Activated T-cell treated with anti-CD3 and anti-CD28 coated beads for 24 hours (primary cell): ENCODE measurements at regions not wholly inside any gene's neighbourhood (a gene's known extent, or its start where the extent isn't known, plus 50 kb on each side); places are given as distances from the start of the nearest gene placed in this dataset.

ENCODE experiments used
- DNase-seq: peaks from one replicate; pipeline ENCODE4 v3.0.0-alpha.2; 2020; ENCODE audit warnings: low read depth

DNA sequence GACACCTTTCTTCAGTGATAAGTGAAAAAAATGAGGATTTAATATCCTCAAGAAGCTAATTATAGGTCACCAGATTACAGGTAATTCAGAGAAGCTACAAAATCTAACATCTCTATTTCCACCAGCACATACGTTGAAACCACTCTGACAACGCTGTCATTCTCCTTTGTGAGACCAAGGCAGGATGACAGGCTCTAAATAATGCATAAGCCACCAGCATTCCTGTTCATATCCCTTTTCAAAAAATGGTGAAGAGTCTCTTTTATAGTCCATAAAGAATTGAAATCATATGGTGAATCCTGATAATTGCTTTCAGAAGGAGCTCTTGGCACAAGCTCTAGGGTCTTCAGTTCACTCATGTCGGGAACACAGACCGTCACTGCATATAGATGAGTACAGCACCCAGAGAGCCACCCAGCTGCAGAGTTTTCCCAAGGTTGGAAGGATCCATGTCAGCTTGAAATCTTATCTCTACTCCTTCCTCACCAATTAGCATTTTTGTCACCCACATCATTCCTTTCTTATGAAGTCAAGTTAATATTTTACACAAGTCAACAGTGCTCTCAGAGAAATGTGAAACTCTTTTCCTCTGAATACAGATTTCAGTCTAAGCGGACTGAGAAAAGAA lies 431.4 kb downstream of the TBC1D4 start:
- DNase-seq, result no peak

DNA sequence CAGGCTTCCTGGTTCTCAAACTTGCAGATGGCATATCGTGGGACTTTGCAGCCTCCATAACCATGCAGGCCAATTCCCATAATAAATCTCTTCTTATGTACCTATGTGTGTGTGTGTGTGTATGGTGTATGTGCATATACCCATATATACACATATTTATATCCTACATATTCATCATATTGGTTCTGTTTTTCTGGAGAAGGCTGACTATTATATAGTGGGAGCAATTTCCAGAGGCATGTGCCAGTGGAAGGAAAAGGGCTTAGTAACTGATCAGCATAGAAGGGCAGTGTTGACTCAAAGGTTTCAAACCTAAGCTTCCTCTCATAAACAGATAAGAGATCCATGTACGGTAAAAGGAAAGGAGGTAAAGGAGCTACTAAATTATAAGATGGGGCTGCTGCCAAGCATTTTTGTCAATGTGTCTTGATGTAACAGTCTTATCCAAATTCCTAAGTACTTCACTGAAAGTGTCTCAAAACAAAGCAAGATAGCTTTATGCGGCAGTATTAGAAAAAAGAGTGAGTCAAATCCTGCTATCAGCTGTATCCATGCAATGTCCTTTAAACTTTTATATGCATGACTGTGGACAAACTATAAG lies 432.1 kb downstream of the TBC1D4 start:
- DNase-seq, result no peak

DNA sequence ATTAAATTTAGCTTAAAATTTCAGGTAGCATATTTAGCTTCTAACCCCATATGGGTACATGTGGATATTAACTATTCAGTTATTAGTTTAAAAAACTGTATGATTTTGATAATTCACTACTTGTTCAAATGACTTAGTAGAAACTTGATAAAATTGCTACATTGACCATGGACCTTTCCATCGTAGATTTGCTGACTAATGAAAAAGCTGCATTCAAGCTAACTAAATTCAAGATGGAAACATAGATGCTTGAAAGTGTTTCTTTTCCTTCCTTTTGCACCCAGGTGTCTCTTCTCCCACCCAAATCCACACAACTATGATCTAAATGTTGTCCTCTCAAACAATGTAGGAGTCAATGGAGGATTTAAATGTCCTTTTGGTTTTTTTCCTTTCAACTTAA lies 439.2 kb downstream of the TBC1D4 start:
- no peak for DNase-seq

DNA sequence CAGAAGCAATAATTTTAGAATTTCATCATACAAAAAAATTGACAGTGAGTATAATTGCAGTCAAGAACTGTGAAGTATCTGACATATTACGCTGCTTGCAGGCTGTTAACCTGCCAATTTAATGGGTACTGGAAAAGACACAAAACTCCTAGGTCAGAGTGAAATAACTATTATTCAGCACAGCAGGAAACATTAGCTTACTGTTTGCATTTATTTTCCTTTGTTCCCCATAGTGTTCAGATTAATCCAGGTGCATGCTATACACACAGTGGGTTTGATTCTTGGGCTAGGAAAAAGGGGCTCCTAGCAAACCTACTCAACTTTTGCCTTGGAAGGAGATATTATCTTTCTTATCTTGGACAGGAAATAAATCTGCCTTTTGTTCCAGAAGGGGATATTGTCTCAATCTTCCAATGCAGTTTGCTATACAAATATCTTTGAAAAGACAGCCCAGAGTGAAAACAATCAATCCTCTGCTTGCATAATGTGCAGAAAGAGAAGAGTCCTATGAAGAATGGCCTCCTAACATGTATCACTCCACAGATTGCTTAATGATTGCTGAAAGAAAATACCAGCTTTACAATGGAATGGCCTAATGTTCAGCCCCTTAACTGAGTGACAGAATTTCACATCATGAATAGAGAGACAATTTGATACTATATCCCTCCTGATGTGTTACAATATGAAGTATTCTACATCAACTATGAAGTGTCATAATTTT lies 443.4 kb downstream of the TBC1D4 start:
- DNase-seq, result no peak

DNA sequence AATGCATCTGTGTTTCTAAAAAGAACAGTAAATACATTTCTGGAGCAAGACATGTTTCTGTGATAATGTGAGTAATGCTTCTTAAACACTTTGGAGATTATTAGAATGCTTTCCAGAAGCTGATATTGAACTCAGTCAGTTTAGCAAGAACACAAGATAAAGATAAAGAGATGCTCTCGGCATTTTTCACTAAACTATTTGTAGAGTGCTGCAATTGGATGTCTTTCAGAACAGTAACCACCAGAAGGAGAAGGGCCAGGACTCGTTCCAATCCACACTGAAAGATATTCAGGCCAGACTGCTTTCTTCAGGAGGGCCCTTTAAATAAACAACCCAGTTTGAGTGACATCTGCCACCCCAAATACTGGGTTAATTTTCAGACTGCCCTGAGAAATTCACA lies 456.0 kb downstream of the TBC1D4 start:
- DNase-seq, result no peak

DNA sequence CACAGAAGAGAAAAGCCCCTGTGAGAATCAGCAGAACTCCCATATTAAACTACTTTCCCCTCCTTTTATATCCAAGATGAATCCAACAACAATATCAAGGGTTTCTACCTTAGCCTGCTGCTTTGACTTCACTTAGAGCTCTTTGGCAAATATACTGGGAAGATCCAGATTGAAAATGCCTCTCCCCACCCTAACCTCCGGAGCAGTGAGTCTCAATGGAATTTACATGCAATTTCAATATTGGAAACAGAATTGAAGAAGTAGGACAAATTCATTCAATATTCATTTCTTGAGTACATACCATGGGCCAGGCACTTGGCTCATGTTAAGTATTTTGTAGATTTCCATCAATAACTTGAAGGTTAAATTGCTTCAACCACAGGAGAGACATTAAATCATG lies 457.4 kb downstream of the TBC1D4 start:
- no peak for DNase-seq

DNA sequence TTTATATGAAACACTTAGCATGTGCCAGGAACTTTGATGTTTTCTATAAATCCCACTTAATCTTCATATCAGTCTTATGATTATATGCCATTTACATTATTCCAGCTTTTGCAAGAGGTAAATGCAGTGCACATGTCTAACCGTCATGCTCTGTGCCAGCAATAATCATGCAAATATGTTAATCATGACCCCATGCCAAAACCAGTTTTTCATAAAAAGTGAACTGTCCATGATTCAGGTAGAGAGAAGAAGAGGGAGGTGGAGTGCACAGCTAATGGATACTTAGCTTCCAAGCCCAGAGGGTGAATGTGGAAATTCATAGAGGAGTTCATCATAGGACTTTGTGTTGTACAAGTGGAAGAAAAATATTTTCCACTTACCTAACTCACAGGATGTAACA lies 458.4 kb downstream of the TBC1D4 start:
- no peak for DNase-seq

DNA sequence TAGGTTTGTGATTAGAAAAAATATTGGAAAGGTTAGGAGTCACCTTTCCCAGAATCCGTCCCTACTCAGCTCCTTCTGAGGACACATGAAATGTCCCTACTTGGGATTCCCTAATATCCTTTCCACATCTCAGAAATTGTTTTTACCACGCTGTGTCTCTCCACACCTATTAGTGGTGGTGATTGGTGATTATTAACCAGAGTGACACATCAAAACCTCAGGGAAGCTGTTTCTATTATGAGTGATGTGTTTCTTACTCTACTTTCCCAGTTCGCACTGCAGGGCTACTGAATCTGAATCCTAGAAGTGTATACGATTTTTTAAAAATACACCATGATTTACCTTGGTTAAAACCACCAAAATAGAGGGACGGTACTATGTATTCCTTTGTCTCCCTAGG lies 460.8 kb downstream of the TBC1D4 start:
- no peak for DNase-seq

DNA sequence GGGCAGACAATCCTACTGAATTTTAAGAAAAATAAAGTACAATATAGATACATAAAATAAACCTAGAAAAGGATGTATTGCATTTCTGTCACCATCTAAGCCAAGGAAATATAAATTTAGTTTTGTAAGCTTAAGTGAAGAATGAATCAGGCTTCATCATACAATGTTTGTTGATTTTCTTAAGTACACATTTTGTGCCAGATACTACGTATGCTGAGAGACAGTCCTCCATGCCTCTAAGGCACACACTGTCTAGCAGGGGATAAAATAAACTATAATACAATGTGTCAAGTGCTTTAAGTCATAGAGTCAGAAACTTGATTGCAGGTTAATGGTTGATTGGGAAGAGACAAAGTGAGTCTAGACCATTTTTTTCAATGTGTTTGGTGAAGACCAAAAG lies 465.7 kb downstream of the TBC1D4 start:
- no peak for DNase-seq

DNA sequence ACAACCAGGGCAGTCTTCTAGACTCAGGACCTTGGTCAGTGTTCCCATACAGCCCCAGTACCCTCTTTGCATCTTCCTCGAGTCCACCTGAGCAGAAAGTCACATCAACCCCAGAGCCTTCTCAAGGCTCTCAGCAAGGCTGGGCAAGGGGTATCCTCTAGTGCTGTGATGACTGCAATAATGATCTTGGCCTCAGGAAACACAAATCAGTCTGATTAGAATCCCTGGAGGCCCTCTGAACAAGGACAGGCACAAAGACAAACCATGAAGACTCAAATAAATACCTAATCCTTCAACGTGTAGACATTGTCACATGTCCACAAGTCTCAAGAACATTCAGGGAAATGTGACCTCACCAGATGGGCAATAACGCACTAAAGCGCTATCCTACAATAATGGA lies 468.2 kb downstream of the TBC1D4 start:
- DNase-seq, result no peak

DNA sequence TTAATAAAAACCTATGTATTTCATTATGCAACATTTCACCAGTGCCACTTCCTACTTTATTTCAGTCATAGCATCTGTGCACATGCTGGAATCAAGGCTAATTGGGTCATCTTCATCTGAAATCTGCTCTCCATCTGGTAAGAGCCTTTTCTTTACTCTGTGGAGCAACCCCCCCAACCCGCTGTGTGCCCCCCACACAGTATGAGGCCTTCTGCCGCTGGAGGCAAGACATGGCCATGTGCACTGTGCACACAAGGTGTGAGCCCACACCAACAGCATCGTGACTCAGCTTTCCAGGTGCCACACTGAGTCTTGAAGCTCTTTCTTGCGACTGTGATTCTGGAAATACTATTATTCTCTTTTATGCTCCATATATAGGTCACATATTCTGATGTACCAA lies 471.0 kb downstream of the TBC1D4 start:
- no peak for DNase-seq

DNA sequence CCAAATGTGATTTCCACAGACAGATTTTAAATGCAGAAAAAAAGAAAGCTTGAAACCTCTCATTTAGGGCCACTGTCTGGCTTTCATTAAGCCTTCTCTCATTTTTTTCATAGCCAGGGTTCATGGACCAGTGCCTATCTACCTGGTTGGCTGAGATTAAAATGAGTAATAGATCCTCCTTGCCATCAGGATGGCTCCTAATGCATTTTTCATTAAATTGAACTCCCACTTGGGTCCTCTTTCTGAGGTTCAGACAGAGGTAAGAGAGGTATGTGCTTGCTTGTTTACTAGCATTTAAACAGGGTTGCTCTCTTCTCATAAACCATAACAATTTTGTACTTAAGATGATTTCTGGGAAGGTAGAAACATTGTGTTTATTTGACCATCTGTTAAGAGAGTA lies 473.0 kb downstream of the TBC1D4 start:
- no peak for DNase-seq

DNA sequence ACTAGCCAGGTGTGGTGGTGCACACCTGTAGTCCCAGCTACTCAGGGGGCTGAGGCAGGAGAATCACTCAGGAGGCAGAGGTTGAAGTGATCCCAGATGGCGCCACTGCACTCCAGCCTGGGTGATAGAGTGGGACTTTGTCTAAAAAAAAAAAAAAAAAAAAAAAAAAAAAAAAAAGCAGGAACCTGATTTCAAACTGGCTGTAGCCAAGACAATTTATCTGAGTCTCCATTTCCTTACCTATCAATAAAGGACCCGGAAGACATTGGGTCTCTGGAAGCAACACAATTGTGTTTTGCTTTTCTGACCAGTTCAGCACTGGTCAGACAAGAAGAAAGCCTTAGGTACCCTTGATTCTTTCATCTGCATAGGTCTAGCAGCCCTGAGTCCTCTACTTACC lies 491.0 kb downstream of the TBC1D4 start:
- no peak for DNase-seq

DNA sequence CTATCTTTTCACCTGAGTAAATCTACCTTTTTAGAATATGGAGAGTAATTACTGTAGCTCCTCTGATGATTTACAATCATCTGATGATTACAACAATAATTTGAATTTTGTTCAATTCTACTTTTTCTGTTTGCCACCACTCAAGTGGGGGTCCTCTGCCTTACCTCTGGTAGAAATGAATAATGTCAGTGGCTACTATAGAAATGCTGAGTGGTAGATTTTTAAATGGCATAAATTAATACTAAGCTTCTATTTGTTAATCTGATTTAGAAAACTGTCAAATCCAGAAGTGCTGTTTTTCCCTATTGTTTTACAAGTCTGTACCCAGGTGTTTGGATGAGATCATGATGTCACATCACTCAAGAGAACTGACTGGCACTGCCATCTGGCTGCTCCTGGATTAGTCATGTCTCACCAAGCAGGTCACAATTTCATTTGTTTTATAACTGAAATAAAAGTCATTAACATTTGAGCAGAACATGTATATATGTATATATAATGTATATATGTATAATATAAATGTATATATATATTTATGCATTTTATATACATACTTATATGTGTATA lies 494.8 kb downstream of the TBC1D4 start:
- DNase-seq, result no peak

DNA sequence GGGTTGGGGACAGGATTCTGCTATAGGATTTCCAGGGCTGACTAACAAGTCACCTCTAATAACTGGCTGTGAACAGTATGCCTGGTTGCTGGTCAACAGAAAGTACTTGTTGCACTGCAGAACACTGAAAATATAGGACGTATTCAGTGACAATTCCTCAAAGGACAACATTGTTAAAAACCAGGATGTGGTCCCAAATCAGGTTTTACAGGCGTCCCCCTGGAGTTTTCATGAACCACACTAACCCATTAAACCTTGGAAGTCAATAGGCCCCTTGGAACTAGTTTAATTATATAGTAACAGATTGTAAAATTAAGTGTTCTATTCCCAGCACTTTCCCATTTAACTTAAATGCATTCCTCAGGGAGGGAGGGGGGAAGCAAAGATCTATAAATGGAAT lies 495.4 kb downstream of the TBC1D4 start:
- DNase-seq, result no peak

DNA sequence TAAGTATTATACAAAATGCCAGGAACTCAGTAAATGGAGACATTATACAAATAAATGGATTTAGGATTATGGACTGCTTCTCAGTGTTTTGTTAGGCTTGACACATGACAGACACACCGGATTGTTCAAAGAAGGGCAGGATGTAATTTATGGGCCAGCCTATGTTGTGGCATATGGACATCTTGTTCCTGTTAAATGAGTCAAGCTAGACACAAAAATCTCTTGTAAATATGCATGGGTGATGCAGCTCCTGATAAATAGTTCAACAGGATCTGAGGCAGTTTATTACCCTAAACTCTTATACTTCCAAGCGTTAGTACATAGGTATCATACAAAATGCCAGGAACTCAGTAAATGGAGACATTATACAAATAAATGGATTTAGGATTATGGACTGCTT lies 502.3 kb downstream of the TBC1D4 start:
- DNase-seq, result no peak

DNA sequence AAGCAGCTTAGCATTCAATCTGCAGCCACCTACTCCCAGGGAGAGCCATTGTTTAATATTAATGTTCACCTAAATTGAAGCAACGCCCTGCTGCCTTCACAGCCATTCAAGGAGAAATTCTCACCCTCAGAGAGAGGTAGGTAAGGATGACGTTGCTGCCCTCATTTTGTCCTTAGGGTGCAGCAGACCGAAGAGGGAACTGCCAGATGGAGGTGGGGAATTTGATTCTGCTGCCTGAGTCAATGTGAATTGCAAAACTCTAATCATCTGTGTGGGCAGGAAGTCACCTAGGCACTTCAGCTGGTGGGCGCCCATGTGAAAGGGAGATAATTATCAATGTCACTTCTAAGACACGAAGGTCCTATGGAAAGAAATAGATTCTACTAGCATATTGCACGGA lies 503.4 kb downstream of the TBC1D4 start:
- no peak for DNase-seq

DNA sequence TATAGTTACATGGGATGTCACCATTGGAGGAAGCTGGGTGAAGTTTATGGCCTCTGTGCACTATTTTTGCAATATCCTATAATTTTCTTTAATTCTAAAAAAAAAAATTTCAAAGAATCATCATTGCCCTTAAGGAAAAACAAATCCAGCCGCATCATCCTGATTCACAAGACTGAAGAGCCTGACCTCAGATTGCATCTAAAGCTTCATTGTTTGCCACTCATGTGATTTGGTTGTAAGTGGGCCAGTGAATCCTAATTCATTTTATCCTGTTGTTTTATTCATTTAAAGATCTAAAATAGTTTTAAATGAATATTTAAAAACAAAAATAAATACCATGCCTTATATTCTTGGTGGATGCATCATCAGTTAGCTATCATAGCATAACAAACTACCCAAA lies 504.5 kb downstream of the TBC1D4 start:
- DNase-seq, result no peak

DNA sequence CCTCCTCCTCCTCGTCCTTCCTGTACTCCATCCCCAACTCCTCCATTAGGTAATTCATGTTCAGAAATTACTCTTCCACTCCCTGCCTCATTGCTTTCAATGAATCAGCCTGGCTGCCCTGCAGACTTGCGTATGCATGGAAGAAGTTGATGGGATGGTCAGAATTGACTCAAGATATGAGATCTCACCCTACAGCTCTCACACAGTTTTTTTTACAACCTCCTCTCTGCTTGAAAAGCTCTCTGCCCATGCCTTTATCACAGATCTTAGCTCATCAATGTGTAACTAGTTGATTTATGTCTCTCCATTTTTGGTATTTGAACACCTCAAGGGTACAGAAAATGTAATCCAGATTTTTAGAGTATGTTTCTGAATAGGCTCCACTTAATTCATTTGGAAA lies 506.9 kb downstream of the TBC1D4 start:
- no peak for DNase-seq

DNA sequence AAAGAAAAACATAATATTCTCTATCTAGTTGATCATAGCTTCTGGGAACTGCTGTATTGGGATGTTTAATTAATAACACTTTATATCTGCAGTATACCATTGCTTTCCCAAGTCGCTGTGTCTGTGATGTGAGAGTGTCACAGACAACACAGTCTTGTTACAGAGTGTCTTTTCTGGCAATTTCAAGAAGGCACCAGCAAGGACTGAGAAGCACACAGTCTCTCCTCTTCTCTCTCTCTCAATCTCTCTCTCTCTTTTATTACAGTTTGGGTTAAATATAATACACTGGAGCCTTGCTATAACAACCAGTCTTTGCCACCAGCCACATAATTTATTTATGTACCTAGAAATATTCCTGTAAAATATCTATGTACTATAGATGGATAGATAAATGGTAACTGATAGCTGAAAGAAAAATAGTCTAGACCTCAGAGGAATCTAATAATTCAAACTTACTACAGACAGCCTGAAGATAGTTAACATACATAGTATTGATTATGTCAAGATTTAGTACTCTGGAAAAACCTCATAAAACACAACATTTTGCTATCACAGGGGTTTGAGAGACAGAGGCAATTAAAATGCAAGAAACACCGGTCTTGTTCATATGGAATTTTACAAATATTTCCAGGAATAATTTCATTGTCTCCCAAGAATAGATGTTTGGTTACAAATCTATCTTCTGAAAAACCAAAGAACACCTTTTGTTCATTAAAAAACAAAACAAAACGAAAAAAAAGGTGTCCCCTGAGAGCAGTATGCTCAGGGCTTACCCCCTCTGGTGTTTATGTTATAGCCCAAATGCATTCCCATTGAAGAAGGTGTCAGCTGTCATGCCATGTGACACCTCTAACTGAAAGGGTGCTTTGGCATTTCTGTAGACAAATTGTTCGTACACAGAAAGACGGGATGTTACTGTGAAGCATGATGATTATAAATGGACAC lies 507.8 kb downstream of the TBC1D4 start:
- no peak for DNase-seq

DNA sequence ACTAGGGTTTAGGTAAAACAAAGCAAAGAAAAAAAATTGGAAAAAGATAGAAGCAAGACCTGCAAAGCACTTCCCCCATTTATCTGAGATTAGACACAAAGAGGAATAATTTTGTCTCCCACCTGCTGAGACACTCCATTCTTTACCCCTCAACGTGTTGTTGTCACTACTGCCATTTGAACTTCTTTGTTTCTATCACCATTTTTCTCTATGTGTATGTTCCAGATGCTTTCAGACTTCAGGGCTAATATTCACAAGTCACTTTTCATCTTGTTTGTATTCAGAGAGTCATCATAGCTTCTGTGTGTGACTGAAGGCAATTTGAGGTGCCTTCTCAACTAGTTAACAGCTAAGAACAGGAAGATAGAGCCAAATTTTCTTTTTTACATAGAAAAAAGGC lies 512.5 kb downstream of the TBC1D4 start:
- DNase-seq, result no peak

DNA sequence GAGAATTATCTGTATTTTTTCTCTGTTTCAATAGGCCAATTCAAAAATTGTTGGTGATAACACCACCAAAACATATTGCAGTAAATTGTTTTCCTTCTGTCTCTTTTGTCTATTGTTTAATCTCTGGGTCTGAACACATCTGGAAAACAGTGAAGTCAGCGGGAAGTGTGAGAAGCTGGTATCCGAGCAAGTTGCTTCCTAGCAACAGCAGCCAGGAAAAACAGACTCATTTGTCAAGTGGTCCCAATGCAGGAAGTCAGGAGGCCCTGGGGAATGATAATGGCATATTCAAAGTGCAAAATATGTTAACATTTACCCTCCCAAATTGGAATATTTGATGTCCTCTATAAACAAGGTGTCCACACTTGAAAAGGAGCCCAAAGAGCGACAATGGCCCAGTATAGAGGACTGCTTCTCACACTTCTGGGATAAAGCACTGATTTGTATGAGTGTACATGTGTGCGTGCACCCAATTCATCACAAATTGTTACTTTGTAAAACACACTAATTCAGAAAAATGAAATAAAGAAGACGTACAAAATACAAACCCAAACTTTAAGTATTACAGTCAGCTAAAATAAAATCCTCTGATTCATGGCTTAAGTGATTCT lies 515.0 kb downstream of the TBC1D4 start:
- DNase-seq, result no peak
